OCI-LY3 (cell line): ENCODE measurements at regions not wholly inside any gene's neighbourhood (a gene's known extent, or its start where the extent isn't known, plus 50 kb on each side); places are given as distances from the start of the nearest gene placed in this dataset.

Experiments
- EZH2phosphoT487 ChIP-seq: fragments of 200-600 bp; shearing (Covaris generic); IDR thresholded peaks from 2 replicates; pipeline ENCODE4 v1.6.1; 2018; ENCODE audit warnings: antibody characterized with exemption, mixed run types, low read depth
- TF ChIP-seq, protein P1 (sequence below): fragments of 200-600, 300-600 bp; sonication (generic); IDR thresholded peaks from 2 replicates; pipeline ENCODE4 v1.5.1; 2014; ENCODE audit warnings: antibody characterized with exemption, low read length, low read depth

GRCh38 chr5:121315786-121316185 is 535.9 kb upstream of the FTMT start:
- TF ChIP-seq, protein P1, sequence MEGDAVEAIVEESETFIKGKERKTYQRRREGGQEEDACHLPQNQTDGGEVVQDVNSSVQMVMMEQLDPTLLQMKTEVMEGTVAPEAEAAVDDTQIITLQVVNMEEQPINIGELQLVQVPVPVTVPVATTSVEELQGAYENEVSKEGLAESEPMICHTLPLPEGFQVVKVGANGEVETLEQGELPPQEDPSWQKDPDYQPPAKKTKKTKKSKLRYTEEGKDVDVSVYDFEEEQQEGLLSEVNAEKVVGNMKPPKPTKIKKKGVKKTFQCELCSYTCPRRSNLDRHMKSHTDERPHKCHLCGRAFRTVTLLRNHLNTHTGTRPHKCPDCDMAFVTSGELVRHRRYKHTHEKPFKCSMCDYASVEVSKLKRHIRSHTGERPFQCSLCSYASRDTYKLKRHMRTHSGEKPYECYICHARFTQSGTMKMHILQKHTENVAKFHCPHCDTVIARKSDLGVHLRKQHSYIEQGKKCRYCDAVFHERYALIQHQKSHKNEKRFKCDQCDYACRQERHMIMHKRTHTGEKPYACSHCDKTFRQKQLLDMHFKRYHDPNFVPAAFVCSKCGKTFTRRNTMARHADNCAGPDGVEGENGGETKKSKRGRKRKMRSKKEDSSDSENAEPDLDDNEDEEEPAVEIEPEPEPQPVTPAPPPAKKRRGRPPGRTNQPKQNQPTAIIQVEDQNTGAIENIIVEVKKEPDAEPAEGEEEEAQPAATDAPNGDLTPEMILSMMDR: no peak
- no peak for TF ChIP-seq EZH2phosphoT487
